Medulla oblongata (tissue), 1 donor: ENCODE measurements at regions not wholly inside any gene's neighbourhood (a gene's known extent, or its start where the extent isn't known, plus 50 kb on each side); places are given as distances from the start of the nearest gene placed in this dataset.

Experiments
- DNase-seq: peaks from one replicate; pipeline ENCODE4 v3.0.0-alpha.2; 2015; ENCODE audit errors: extremely low spot score

DNA sequence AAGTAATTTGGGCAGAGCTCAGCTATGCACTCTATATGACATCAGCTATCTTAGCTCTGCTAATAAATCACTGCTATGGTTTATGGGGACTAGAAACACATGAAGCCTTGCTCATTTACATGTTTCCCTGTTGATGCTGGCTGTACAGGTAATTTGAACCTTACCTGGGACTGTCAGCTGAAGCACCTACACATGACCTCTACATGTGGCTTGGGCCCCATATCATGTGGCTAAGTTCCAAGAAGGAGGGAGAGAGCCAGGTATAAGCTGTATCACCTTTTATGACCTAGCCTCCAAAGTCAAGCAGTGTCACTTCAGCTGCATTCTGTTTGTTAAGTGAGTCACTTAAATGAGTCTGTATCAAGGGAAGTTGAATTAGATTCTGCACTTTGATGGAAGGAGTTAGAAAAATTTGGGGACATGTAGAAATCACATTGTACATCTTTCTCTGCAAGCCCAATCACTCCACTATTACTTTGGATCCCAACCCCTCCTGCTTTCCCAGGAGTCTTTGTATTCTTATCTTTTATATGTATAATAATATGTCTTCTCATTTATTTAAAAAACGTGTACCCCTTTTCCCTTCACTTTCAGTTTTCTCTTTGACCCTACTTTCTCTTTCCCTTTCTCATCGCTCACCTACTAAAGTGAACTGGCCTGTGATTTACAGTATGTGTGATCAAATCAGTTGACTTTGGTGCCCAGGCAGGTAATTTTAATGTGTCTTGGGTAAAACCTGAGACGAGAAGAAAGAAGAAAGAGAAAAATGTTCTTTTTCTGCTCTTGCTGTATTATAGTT, 53.4 kb upstream of the PRKACB start:
- DNase-seq: no peak

DNA sequence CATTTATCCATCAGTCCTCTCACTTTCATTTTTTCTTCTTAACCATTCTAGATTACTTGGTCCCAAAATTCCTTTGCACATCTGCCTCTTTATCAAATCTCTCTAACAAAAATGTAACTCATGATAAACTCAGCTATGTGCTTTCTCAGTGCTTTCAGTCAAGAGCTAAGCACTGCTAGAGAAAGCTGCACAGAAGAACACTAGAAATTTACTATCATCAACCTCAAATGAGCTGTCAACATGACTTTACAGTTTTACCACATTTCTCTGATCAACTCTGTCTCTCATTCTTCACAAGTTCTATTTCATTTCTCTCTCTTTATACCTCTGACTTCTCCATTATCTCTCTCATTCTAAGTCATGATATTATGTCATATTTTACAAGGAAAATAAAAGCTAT, 54.2 kb upstream of the PRKACB start:
- DNase-seq: no peak

DNA sequence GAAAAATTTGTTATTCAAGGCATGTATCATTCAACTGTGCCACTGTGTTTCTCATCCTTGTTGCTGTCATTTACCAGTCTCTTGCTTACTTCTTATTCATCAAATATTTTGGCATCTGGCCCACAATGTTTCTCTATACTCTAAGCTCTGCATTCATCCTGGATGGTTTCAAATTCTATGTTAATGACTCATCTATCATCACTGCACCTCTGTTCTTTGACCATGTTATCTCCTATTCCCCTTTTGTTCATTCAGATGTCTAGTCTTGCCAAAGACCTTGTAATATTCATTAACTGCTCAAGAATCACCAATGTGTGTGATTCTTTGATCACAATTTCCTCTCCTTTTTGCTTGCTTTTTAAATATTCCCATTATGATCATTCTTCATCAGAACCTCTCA, 54.6 kb upstream of the PRKACB start:
- DNase-seq: no peak

DNA sequence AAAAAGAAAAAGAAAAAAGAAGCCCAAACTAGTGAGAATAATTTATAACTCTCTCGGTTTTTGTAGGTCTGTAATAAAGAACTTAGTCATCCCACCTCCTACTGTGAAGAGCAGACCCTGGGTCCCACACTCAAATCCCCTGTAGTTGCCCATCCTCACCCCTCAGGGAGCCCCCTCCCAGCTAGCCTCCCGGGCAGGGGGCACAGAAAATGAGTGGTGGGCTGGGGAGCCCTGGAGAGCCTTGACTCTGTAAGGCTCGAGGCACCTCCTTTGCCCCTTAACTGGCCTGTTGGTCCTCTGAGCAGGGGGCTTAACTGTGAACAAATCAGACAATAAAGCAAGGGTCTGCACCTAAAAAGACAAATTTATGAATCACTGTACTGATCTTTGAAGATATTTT, 57.5 kb upstream of the PRKACB start:
- DNase-seq: no peak

DNA sequence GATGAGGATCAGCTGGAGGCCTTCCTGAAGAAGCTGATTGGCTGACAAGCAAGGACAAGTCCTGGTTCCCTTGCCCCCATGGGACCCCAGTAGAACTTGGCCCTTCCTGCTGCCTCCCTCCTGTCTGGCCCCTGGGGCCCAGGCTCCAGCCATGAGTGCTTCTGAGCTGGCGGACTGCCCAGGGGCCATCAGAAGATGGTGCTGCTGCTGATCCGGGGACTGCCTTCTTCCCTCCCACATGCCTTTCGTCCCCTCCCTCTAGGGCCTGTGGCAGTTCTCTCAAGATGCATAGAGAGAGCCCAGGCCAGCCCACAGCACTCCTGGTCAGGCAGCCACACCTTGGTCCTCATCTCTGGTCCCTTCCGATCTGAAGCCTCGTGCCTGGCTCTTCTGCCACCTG, 57.9 kb upstream of the PRKACB start:
- no peak for DNase-seq

DNA sequence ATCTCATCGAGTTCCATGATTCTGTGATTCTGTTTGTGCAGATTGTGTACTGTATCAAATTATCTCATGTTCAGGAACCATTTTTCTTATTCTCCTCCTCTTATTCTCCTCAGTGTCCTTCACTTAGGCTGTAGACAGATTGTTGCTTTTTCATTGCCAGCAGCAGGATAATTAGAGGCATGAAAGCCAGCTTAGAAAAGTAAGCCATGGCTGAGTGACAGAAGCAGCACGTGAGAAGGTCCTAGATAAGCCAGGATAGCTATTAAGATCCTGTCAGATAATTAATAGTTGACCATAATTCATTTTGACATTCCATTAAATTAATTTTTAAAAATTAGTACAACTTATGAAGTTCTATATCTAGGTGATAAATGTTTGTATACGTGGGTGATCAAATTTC, 60.8 kb upstream of the PRKACB start:
- peak; percentile 33 for DNase-seq

DNA sequence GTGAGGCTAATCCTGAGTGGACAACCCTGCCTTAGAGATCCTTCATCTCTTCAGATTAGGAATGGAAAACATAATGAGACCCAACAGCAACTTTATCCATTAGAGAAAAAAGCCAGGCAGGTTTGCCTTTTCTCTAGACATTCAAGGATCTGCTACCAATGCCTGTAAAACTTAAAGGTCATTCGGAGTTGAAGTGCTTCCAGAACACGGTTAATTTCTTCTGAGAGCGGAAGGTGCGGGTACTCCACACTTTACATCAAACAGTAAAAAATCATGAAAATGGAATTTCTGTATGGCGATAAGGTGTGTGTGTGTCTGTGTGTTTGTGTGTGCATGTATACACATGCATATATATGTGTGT, 65.2 kb upstream of the PRKACB start:
- no peak for DNase-seq

DNA sequence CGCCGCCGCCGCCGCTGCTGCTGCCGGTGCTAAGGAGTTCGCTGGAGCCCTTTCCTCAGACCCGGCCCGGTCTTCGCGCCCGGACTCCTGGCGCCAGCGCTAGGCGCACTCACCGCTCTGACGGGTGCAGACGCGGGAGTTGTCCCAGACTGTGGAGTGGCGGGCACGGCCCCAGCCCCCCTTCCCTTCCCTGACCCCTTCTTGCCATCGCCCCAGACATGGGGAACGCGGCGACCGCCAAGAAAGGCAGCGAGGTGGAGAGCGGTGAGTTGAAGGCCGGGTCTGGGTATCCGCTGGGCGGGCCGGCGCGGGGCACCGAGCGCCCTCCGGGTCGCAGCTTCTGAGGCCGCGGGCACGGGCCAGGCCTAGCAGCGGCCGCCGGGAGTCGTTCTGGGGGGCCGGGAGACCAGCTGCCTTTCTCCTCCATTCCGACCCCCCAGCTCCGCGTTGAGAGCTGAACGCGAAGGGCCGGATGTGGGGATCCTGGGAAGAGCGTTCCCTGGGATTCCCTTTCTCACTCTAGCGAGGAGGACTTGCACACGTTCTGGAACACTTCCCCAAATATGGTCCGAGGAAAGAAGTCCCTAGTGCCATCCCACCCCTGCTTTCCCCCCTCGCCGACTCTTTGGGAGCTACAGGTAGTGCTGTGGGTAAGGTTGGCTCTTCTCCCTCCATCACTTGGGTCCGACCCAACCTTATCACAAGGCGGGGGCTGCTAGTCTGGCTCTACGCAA, 65.8 kb upstream of the PRKACB start:
- peak; percentile 55 for DNase-seq

DNA sequence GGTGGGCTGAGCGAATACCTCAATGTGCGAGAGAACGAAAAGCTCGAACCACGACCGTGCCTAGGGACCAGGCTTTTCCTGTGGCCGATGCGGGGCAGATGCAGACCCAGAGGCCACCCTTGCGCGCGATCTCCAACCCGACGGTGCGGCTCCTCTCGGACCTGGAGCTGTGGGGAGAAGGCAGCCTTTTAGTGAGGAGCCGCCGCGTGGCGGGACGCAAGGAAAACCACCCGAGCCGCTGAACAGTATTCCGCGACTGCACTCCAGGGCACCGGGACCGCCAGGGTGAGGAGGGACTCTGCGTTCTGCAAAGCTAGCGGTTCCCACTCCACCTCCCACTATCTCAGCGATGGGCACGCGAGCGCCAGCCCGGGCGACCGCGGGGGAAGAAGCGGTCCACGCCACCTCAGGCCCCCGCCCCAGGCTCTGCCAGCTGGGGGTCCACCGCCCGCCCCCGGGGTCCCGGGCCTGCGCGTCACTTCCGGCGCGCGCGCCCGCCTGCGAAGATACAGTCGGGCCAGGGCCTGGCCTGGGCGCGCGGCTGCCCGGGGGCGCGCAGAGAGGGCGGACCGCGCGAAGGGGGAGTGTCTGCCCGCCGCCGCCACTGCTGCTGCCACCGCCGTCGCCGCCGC, 66.5 kb upstream of the PRKACB start:
- DNase-seq: peak; percentile 86

DNA sequence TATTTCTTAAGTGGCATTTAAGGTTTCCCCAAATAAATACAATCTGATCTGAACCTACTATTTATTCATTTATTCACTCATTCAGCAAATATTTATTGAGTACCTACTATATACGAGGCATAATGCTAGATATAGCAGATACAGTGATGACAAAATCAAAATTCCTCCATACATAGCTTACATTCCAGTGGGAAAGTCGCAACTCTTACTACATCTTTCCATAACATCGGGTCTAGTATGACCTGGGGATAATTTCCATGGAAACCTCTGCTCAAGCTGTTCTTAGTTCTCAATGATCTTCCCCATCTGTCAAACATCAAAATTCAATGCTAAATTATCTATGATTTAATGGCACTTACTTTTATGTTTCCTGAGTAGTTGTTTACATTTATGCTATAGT, 70.8 kb upstream of the PRKACB start:
- no peak for DNase-seq

DNA sequence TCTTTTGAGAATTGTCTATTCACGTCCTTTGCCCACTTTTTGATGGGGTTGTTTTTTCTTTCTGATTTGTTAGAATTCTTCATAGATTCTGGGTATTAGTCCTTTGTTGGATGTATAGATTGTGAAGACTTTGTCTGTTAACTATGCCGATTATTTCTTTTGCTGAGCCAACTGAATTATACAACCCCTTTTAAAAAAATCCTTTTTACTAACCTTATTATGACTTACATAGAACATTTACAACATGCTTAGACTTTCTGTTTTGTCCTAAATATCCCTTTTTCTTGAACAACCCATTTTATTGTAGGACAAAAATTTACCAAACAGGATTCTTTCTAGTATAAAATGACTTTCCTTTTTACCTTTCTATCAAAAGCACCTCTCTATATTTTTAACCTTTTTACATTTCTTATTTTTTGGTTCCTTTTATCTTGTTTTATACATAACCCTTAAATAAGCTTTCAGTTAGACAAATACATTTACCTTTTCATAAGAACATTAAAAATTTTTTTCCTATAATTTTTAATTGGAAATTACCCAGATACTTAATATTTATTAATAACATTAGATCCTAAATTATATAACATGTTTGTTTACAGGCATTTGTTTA, 70.4 kb upstream of the TTLL7 start:
- DNase-seq: no peak

DNA sequence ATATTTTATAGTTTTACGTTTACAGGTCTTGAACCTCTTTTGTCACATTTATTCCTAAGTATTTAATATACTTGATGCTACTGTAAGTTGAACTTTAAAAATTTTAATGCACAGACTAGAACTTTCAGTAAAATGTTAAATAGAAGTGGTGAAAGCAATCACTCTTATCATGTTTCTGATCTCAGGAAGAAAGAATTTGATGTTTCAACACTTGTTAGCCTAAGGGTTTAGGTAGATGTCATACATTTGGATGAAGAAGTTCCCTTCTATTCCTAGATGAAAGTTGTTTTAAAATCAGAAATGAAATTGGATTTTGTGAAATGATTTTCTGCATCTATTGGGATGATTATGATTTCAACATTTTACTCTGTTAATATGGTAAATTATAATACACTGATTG, 63.6 kb upstream of the TTLL7 start:
- no peak for DNase-seq

DNA sequence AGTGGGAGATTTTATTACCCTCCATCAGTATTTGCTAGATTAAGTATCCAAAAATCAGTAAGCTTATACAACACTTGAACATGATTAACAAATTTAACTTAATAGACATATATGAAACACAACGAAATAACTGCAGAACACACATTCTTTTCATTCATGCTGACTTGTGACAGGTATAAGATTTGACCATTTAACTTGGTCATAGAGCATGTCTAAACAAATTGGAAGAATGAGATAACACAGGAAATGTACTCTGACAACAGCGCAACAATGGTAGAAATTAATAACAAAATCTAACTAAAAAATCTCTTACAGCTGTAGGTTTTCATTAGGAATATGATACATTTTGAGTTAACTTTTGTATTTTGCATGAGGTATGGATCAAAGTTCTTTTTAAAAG, 62.4 kb upstream of the TTLL7 start:
- no peak for DNase-seq

DNA sequence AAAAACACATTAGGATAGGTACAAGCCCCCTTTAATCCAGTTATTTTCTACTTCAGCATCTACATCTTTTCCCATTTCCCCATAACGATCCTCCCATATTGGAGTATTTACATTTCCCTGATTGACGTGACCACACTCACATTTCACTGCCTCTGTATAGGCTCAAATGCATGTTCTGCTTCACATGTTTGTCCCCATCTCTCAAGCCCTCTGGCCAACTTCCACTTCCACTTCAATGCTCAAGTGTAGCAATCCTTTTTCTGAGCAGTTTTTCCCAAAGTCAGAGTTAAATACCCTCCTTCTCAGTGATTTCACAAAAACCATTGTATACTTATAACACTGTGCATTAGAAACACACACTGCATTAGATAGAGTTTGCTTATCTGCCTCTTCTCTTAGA, 61.8 kb upstream of the TTLL7 start:
- no peak for DNase-seq

DNA sequence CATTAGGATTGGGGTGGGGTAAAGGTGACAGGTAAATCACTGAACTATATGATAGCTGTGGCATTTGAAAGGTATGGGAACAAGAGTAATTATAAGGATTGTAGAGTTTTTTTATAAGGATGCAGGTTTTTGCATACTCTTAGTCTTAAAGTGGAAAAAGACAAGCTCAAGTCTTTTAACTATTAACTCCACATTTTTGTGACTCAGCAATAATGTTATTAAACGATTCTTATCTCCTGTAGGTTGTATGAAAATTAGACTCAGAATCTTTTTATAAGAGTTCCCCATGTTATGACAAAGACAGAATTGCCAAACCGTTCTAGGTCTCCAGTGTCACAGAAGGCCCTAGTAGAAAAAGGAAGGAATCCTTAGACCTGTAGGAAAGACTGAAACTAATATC, 49.9 kb upstream of the TTLL7 start:
- no peak for DNase-seq
